CD4-positive, CD25-positive, alpha-beta regulatory T cell (primary cell): ENCODE measurements at regions not wholly inside any gene's neighbourhood (a gene's known extent, or its start where the extent isn't known, plus 50 kb on each side); places are given as distances from the start of the nearest gene placed in this dataset.

Experiments used
- ATAC-seq, 2 donors: fragments of 150-1000 bp; cut with Tn5 transposase; one replicate each; pipeline ENCODE4 v1.10.0; 2021; ENCODE audit warnings: low read depth in 2 of 2, moderate number of reproducible peaks in 2 of 2, moderate library complexity in 1 of 2
- DNase-seq, 3 donors: peaks; one replicate each; pipeline versions ENCODE4 v3.0.0 to v3.0.0-alpha.2; 2012 to 2022; ENCODE audit warnings: mixed read lengths in 1 of 3
- H3K27ac ChIP-seq: one replicate; pipeline ENCODE4 v1.7.0; 2013; ENCODE audit warnings: mild to moderate bottlenecking, low read length; ENCODE audit not compliant: insufficient read depth, poor library complexity, severe bottlenecking
- H3K27me3 ChIP-seq: one replicate; pipeline ENCODE4 v1.7.0; 2013; ENCODE audit warnings: low read length; ENCODE audit not compliant: control insufficient read depth, insufficient read depth
- H3K36me3 ChIP-seq: one replicate; pipeline ENCODE4 v1.7.0; 2013; ENCODE audit warnings: mild to moderate bottlenecking, low read length, moderate library complexity; ENCODE audit not compliant: control insufficient read depth, insufficient read depth
- H3K4me1 ChIP-seq: 2 replicates; pipeline ENCODE4 v1.7.0; 2013; ENCODE audit warnings: mild to moderate bottlenecking, low read length; ENCODE audit not compliant: insufficient read depth, control insufficient read depth, poor library complexity, severe bottlenecking
- H3K4me3 ChIP-seq: one replicate; pipeline ENCODE4 v1.7.0; 2013; ENCODE audit warnings: low read depth, mild to moderate bottlenecking, low read length, moderate library complexity
- H3K9me3 ChIP-seq, 2 experiments: 1 replicate in 1 of 2; 2 replicates in 1 of 2; pipeline ENCODE4 v1.7.0; 2013; ENCODE audit warnings: low read length in 2 of 2, mild to moderate bottlenecking in 1 of 2, moderate library complexity in 1 of 2; ENCODE audit not compliant: control insufficient read depth in 2 of 2
- H3K27ac Mint-ChIP-seq, 3 donors: one replicate each; pipeline ENCODE4 v1.8.0; 2020 to 2022; ENCODE audit warnings: mild to moderate bottlenecking in 3 of 3, mixed read lengths in 3 of 3, moderate library complexity in 2 of 3
- H3K27me3 Mint-ChIP-seq: one replicate; pipeline ENCODE4 v1.8.0; 2022; ENCODE audit warnings: mild to moderate bottlenecking, mixed read lengths
- H3K36me3 Mint-ChIP-seq: one replicate; pipeline ENCODE4 v1.8.0; 2020; ENCODE audit warnings: mixed read lengths
- H3K4me1 Mint-ChIP-seq, 4 donors: one replicate each; pipeline ENCODE4 v1.8.0; 2020 to 2022; ENCODE audit warnings: mixed read lengths in 4 of 4, mild to moderate bottlenecking in 1 of 4
- H3K4me3 Mint-ChIP-seq, 4 donors: one replicate each; pipeline ENCODE4 v1.8.0; 2020 to 2022; ENCODE audit warnings: mild to moderate bottlenecking in 4 of 4, mixed read lengths in 4 of 4, moderate library complexity in 3 of 4
- H3K9me3 Mint-ChIP-seq, 7 donors: one replicate each; pipeline ENCODE4 v1.8.0; 2020 to 2022; ENCODE audit warnings: mixed read lengths in 7 of 7, mild to moderate bottlenecking in 3 of 7, moderate library complexity in 2 of 7

GRCh38 chr3:4044619-4045018, 245.4 kb downstream of the LRRN1 start:
- no peak overlapping the region for H3K27ac ChIP-seq
- Mint-ChIP-seq H3K4me3 (no peak overlapping the region), H3K27ac (no peak overlapping the region), H3K4me1 (no peaks in the 10 kb centered on the region), H3K27me3 (no peaks in the 10 kb centered on the region), H3K36me3 (no peaks in the 10 kb centered on the region), H3K9me3 (peaks cover 0 to 3% (median 0%) of the 10 kb centered on the region in 7 donors)
- no peaks in the 10 kb centered on the region for H3K27me3 ChIP-seq
- no peaks in the 10 kb centered on the region for H3K36me3 ChIP-seq
- no peaks in the 10 kb centered on the region for H3K9me3 ChIP-seq
- ATAC-seq = no peak
- H3K4me3 ChIP-seq = no peak overlapping the region
- no peak for DNase-seq
- H3K4me1 ChIP-seq = no peaks in the 10 kb centered on the region

GRCh38 chr3:4045756-4046155, 246.5 kb downstream of the LRRN1 start:
- Histone ChIP-seq H3K4me3 (no peak overlapping the region), H3K27me3 (no peaks in the 10 kb centered on the region), H3K27ac (no peak overlapping the region), H3K4me1 (no peaks in the 10 kb centered on the region), H3K36me3 (no peaks in the 10 kb centered on the region), H3K9me3 (no peaks in the 10 kb centered on the region)
- no peaks in the 10 kb centered on the region for H3K4me1 Mint-ChIP-seq
- H3K27ac Mint-ChIP-seq = no peak overlapping the region
- no peaks in the 10 kb centered on the region for H3K27me3 Mint-ChIP-seq
- H3K36me3 Mint-ChIP-seq = no peaks in the 10 kb centered on the region
- H3K4me3 Mint-ChIP-seq = no peak overlapping the region
- DNase-seq (no peak), ATAC-seq (no peak)
- peaks cover 0 to 3% (median 0%) of the 10 kb centered on the region in 7 donors for H3K9me3 Mint-ChIP-seq

- H3K36me3 Mint-ChIP-seq = no peaks in the 10 kb centered on the region
- Histone ChIP-seq H3K27ac (no peak overlapping the region), H3K27me3 (no peaks in the 10 kb centered on the region), H3K36me3 (no peaks in the 10 kb centered on the region), H3K4me1 (no peaks in the 10 kb centered on the region), H3K9me3 (no peaks in the 10 kb centered on the region), H3K4me3 (no peak overlapping the region)
- DNase-seq (no peak), ATAC-seq (no peak)
- no peaks in the 10 kb centered on the region for H3K4me1 Mint-ChIP-seq
- H3K9me3 Mint-ChIP-seq = peaks cover 0 to 3% (median 0%) of the 10 kb centered on the region in 7 donors
- H3K27me3 Mint-ChIP-seq = no peaks in the 10 kb centered on the region
- H3K4me3 Mint-ChIP-seq = no peak overlapping the region
- H3K27ac Mint-ChIP-seq = no peak overlapping the region
These were observed 248.1 kb downstream of the LRRN1 start for GRCh38 chr3:4047366-4047765.

- H3K27me3 Mint-ChIP-seq = no peaks in the 10 kb centered on the region
- Histone ChIP-seq H3K4me3 (no peak overlapping the region), H3K36me3 (no peaks in the 10 kb centered on the region), H3K27ac (no peak overlapping the region), H3K9me3 (no peaks in the 10 kb centered on the region), H3K4me1 (no peaks in the 10 kb centered on the region), H3K27me3 (no peaks in the 10 kb centered on the region)
- no peak overlapping the region for H3K4me3 Mint-ChIP-seq
- H3K27ac Mint-ChIP-seq = no peak overlapping the region
- ATAC-seq (no peak), DNase-seq (no peak)
- no peaks in the 10 kb centered on the region for H3K4me1 Mint-ChIP-seq
- H3K9me3 Mint-ChIP-seq = peaks cover 0 to 4% (median 0%) of the 10 kb centered on the region in 7 donors
- no peaks in the 10 kb centered on the region for H3K36me3 Mint-ChIP-seq
These were observed 250.5 kb upstream of the SETMAR start for GRCh38 chr3:4052706-4053105.

GRCh38 chr3:4053975-4054374, 249.2 kb upstream of the SETMAR start:
- H3K27me3 ChIP-seq = no peaks in the 10 kb centered on the region
- H3K4me3 Mint-ChIP-seq = no peak overlapping the region
- no peak overlapping the region for H3K27ac ChIP-seq

GRCh38 chr3:4060064-4060463, 243.1 kb upstream of the SETMAR start:
- no peaks in the 10 kb centered on the region for H3K4me1 ChIP-seq
- no peak overlapping the region for H3K27ac ChIP-seq
- no peaks in the 10 kb centered on the region for H3K36me3 ChIP-seq
- no peaks in the 10 kb centered on the region for H3K27me3 ChIP-seq
- Mint-ChIP-seq H3K9me3 (peaks cover 0 to 3% (median 2%) of the 10 kb centered on the region in 7 donors), H3K36me3 (no peaks in the 10 kb centered on the region), H3K27me3 (no peaks in the 10 kb centered on the region), H3K27ac (no peak overlapping the region), H3K4me1 (peaks cover 0 to 3% (median 0%) of the 10 kb centered on the region in 4 donors), H3K4me3 (no peak overlapping the region)
- H3K4me3 ChIP-seq = no peak overlapping the region
- DNase-seq = no peak
- H3K9me3 ChIP-seq = peaks cover 0 to 1% of the 10 kb centered on the region in 2 experiments
- ATAC-seq = no peak

More at GRCh38 chr3:4053975-4054374, 249.2 kb upstream of the SETMAR start:
- ATAC-seq (no peak), DNase-seq (no peak)
- Mint-ChIP-seq H3K27ac (no peak overlapping the region), H3K36me3 (no peaks in the 10 kb centered on the region), H3K27me3 (no peaks in the 10 kb centered on the region), H3K9me3 (peaks cover 0 to 4% (median 0%) of the 10 kb centered on the region in 7 donors), H3K4me1 (no peaks in the 10 kb centered on the region)
- Histone ChIP-seq H3K36me3 (no peaks in the 10 kb centered on the region), H3K4me1 (no peaks in the 10 kb centered on the region), H3K9me3 (no peaks in the 10 kb centered on the region), H3K4me3 (no peak overlapping the region)

GRCh38 chr3:4060603-4061002, 242.6 kb upstream of the SETMAR start:
- H3K4me3 ChIP-seq = no peak overlapping the region
- H3K4me1 Mint-ChIP-seq = peaks cover 0 to 3% (median 0%) of the 10 kb centered on the region in 4 donors
- H3K36me3 Mint-ChIP-seq = no peaks in the 10 kb centered on the region
- peaks cover 0 to 3% (median 2%) of the 10 kb centered on the region in 7 donors for H3K9me3 Mint-ChIP-seq
- no peaks in the 10 kb centered on the region for H3K27me3 Mint-ChIP-seq
- DNase-seq = no peak
- ATAC-seq = no peak
- peaks cover 0 to 1% of the 10 kb centered on the region in 2 experiments for H3K9me3 ChIP-seq
- H3K27me3 ChIP-seq = no peaks in the 10 kb centered on the region
- no peak overlapping the region for H3K4me3 Mint-ChIP-seq
- H3K36me3 ChIP-seq = no peaks in the 10 kb centered on the region
- H3K27ac ChIP-seq = no peak overlapping the region
- H3K27ac Mint-ChIP-seq = no peak overlapping the region
- no peaks in the 10 kb centered on the region for H3K4me1 ChIP-seq

GRCh38 chr3:4061195-4061594, 242.0 kb upstream of the SETMAR start:
- no peaks in the 10 kb centered on the region for H3K27me3 ChIP-seq
- no peak for DNase-seq
- Mint-ChIP-seq H3K27me3 (no peaks in the 10 kb centered on the region), H3K4me1 (peaks cover 0 to 3% (median 0%) of the 10 kb centered on the region in 4 donors), H3K4me3 (no peak overlapping the region), H3K36me3 (no peaks in the 10 kb centered on the region), H3K27ac (no peak overlapping the region), H3K9me3 (peaks cover 0 to 2% (median 2%) of the 10 kb centered on the region in 7 donors)
- no peak overlapping the region for H3K27ac ChIP-seq
- peaks cover 0 to 1% of the 10 kb centered on the region in 2 experiments for H3K9me3 ChIP-seq
- no peak for ATAC-seq
- no peak overlapping the region for H3K4me3 ChIP-seq
- no peaks in the 10 kb centered on the region for H3K36me3 ChIP-seq
- no peaks in the 10 kb centered on the region for H3K4me1 ChIP-seq
